HepG2 (cell line): ENCODE measurements at regions not wholly inside any gene's neighbourhood (a gene's known extent, or its start where the extent isn't known, plus 50 kb on each side); places are given as distances from the start of the nearest gene placed in this dataset.

ENCODE experiments used
- ATAC-seq: fragments of 200-7000 bp; cut with Tn5 transposase; 3 replicates; pipeline ENCODE4 v1.9.1; 2020; ENCODE audit warnings: mild to moderate bottlenecking, moderate library complexity
- BruUV-seq: library from RNA; stranded (reverse); fragments of 400-500 nt; replicated peaks from 2 replicates; lab custom pipeline; 2021; lab: Mats Ljungman, UMichigan
- CTCF ChIA-PET: fragments of 300-600 bp; formaldehyde crosslinking; extraction: SDS; loops from one replicate; lab custom pipeline; 2021; ENCODE audit warnings: low total read pairs, inconsistent platforms, low intra/inter-chr PET ratio; lab: Yijun Ruan, JAX
- POLR2A ChIA-PET: fragments of 350-600 bp; sonication (Branson Sonifier 250); formaldehyde crosslinking; loops from one replicate; lab custom pipeline; 2020; ENCODE audit warnings: antibody characterized with exemption, inconsistent platforms; lab: Yijun Ruan, JAX
- DNase-seq: peaks from one replicate; pipeline ENCODE4 v3.0.0-alpha.2; 2015; ENCODE audit warnings: low spot score
- FAIRE-seq: peaks from 3 replicates; lab custom pipeline; 2011; peaks lifted over from hg19 to GRCh38; lab: Jason Lieb, UNC
- H2AFZ ChIP-seq: one replicate; pipeline ENCODE4 v1.6.1; 2011; ENCODE audit warnings: low read length, inconsistent platforms
- H3K27ac ChIP-seq: fragments of 300-600 bp; 3 replicates; pipeline ENCODE4 v1.8.0; 2011; ENCODE audit warnings: mixed run types, mild to moderate bottlenecking, mixed read lengths, low read length, inconsistent platforms; ENCODE audit not compliant: insufficient read depth; ENCODE audit errors: extremely low read length
- H3K27me3 ChIP-seq, 2 experiments: fragments of 200-600 bp in 1 of 2; 2 replicates in 1 of 2; 3 replicates in 1 of 2; pipeline versions ENCODE4 v1.6.0 to v1.8.0; 2011; ENCODE audit warnings: low read length in 2 of 2, mild to moderate bottlenecking in 2 of 2, moderate library complexity in 2 of 2, inconsistent platforms in 1 of 2; ENCODE audit not compliant: insufficient read depth in 2 of 2, control insufficient read depth in 1 of 2
- H3K36me3 ChIP-seq, 2 experiments: fragments of 200-600 bp in 1 of 2; replicated peaks in 1 of 2; 2 replicates in 1 of 2; 3 replicates in 1 of 2; pipeline versions ENCODE4 v1.5.1 to v1.8.0; 2011; ENCODE audit warnings: low read length in 2 of 2, inconsistent platforms in 1 of 2; ENCODE audit not compliant: insufficient read depth in 2 of 2, control insufficient read depth in 1 of 2
- H3K4me1 ChIP-seq: 2 replicates; pipeline ENCODE4 v1.5.1; 2012; ENCODE audit warnings: low read length, inconsistent platforms; ENCODE audit not compliant: insufficient read depth
- H3K4me2 ChIP-seq: 2 replicates; pipeline ENCODE4 v1.6.0; 2011; ENCODE audit warnings: low read depth, low read length, inconsistent platforms
- H3K4me3 ChIP-seq, 3 experiments: fragments of 200-600 bp in 1 of 3; sonication (generic), shearing (Covaris generic) in 1 of 3; replicated peaks in 1 of 3; 2 replicates each; pipeline ENCODE4 v1.5.1; 2011 to 2016; ENCODE audit warnings: low read length in 3 of 3, inconsistent platforms in 2 of 3, low read depth in 2 of 3, mild to moderate bottlenecking in 2 of 3, control low read depth in 1 of 3, mixed read lengths in 1 of 3; ENCODE audit not compliant: insufficient read depth in 1 of 3
- H3K79me2 ChIP-seq: one replicate; pipeline ENCODE4 v1.6.1; 2011; ENCODE audit warnings: low read length, inconsistent platforms; ENCODE audit not compliant: insufficient read depth
- H3K9ac ChIP-seq: 2 replicates; pipeline ENCODE4 v1.6.0; 2011; ENCODE audit warnings: mild to moderate bottlenecking, low read depth, low read length, inconsistent platforms; ENCODE audit not compliant: insufficient read depth
- H3K9me3 ChIP-seq: 2 replicates; pipeline ENCODE4 v1.5.1; 2012; ENCODE audit warnings: mild to moderate bottlenecking, low read length
- H4K20me1 ChIP-seq: 2 replicates; pipeline ENCODE4 v1.6.0; 2011; ENCODE audit warnings: inconsistent platforms, mild to moderate bottlenecking, low read length, moderate library complexity; ENCODE audit not compliant: insufficient read depth
- CENPT ChIP-seq: sonication (generic); formaldehyde crosslinking; IDR thresholded peaks from 2 replicates; pipeline ENCODE4 v1.8.0; 2022; ENCODE audit warnings: low read depth, mild to moderate bottlenecking, moderate library complexity, missing genetic modification reagents
- E2F2 ChIP-seq: sonication (generic); formaldehyde crosslinking; IDR thresholded peaks from 2 replicates; pipeline ENCODE4 v1.4.0; 2020; ENCODE audit warnings: missing genetic modification reagents, borderline replicate concordance
- GATAD1 ChIP-seq: IDR thresholded peaks from 2 replicates; pipeline ENCODE4 v1.6.1; 2016; ENCODE audit warnings: missing genetic modification reagents, missing compliant biosample characterization
- GMEB1 ChIP-seq: sonication (generic); formaldehyde crosslinking; IDR thresholded peaks from 2 replicates; pipeline ENCODE4 v1.5.1; 2020; ENCODE audit warnings: missing genetic modification reagents, mild to moderate bottlenecking, borderline replicate concordance
- PHF8 ChIP-seq: sonication (generic); formaldehyde crosslinking; IDR thresholded peaks from 2 replicates; pipeline ENCODE4 v1.5.0; 2020; ENCODE audit warnings: missing genetic modification reagents
- PLRG1 ChIP-seq: fragments of 450-650 bp; conservative IDR thresholded peaks from 2 replicates; pipeline ENCODE4 v1.6.1; 2016
- RAD21 ChIP-seq: fragments of 450-650 bp; formaldehyde crosslinking; IDR thresholded peaks from 2 replicates; pipeline ENCODE4 v1.5.0; 2020; ENCODE audit warnings: mild to moderate bottlenecking
- REPIN1 ChIP-seq: sonication (generic); formaldehyde crosslinking; IDR thresholded peaks from 2 replicates; pipeline ENCODE4 v1.8.0; 2022; ENCODE audit warnings: missing genetic modification reagents, low read depth, mild to moderate bottlenecking, borderline replicate concordance
- SPEN ChIP-seq: sonication (generic); formaldehyde crosslinking; IDR thresholded peaks from 2 replicates; pipeline ENCODE4 v1.5.1; 2020; ENCODE audit warnings: low read depth, mild to moderate bottlenecking, missing genetic modification reagents
- STAG1 ChIP-seq: sonication (generic); formaldehyde crosslinking; IDR thresholded peaks from 2 replicates; pipeline ENCODE4 v1.4.0; 2020; ENCODE audit warnings: missing genetic modification reagents
- THYN1 ChIP-seq: sonication (generic); formaldehyde crosslinking; IDR thresholded peaks from 2 replicates; pipeline ENCODE4 v1.8.1; 2023; ENCODE audit warnings: low read depth, mild to moderate bottlenecking, moderate library complexity, missing genetic modification reagents, borderline replicate concordance
- TOPORS ChIP-seq: sonication (generic); formaldehyde crosslinking; IDR thresholded peaks from 2 replicates; pipeline ENCODE4 v1.8.0; 2023; ENCODE audit warnings: mild to moderate bottlenecking, missing genetic modification reagents
- ZBTB21 ChIP-seq: sonication (generic); formaldehyde crosslinking; IDR thresholded peaks from 2 replicates; pipeline ENCODE4 v1.4.0; 2020; ENCODE audit warnings: missing genetic modification reagents
- ZKSCAN8 ChIP-seq: IDR thresholded peaks from 2 replicates; pipeline ENCODE4 v1.6.1; 2016; ENCODE audit warnings: borderline replicate concordance, missing genetic modification reagents, missing compliant biosample characterization
- ZNF160 ChIP-seq: sonication (generic); formaldehyde crosslinking; IDR thresholded peaks from 2 replicates; pipeline ENCODE4 v1.8.0; 2022; ENCODE audit warnings: mild to moderate bottlenecking, inconsistent platforms, missing genetic modification reagents
- ZNF431 ChIP-seq: sonication (generic); formaldehyde crosslinking; IDR thresholded peaks from 2 replicates; pipeline ENCODE4 v1.9.0; 2022; ENCODE audit warnings: missing genetic modification reagents, low read depth, mild to moderate bottlenecking, borderline replicate concordance
- ZNF616 ChIP-seq: sonication (generic); formaldehyde crosslinking; IDR thresholded peaks from 2 replicates; pipeline ENCODE4 v1.5.0; 2020; ENCODE audit warnings: low read depth, mild to moderate bottlenecking, missing genetic modification reagents
- ZNF724P ChIP-seq: sonication (generic); formaldehyde crosslinking; IDR thresholded peaks from 2 replicates; pipeline ENCODE4 v1.8.0; 2022; ENCODE audit warnings: missing genetic modification reagents, borderline replicate concordance
- ZSCAN20 ChIP-seq: sonication (generic); formaldehyde crosslinking; IDR thresholded peaks from 2 replicates; pipeline ENCODE4 v1.4.0; 2020; ENCODE audit warnings: missing genetic modification reagents, mild to moderate bottlenecking, borderline replicate concordance
- ZSCAN31 ChIP-seq: sonication (generic); formaldehyde crosslinking; IDR thresholded peaks from 2 replicates; pipeline ENCODE4 v1.5.0; 2020; ENCODE audit warnings: low read depth, mild to moderate bottlenecking, missing genetic modification reagents
- WGBS: methylation state at CpG from one replicate; pipeline ENCODE4 v1.1.6; 2017; ENCODE audit warnings: low lambda C conversion rate; 5-methylcytosine and 5-hydroxymethylcytosine counted together
- in situ Hi-C: cut with HindIII; loops from 2 replicates; pipeline ENCODE4 v1.10.0; 2017; ENCODE audit warnings: low pct_unique_long_range_greater_than_20kb; ENCODE audit not compliant: extremely low pct_ligation_motif_present
- intact Hi-C: fragments of 100-400 bp; cut with micrococcal nuclease; formaldehyde crosslinking; loops from one replicate; pipeline ENCODE4 v1.10.0; 2022; ENCODE audit not compliant: unreplicated experiment
- TF ChIP-seq, protein P1 (sequence below): sonication (generic); formaldehyde crosslinking; IDR thresholded peaks from 2 replicates; pipeline ENCODE4 v1.5.0; 2020; ENCODE audit warnings: missing genetic modification reagents

DNA sequence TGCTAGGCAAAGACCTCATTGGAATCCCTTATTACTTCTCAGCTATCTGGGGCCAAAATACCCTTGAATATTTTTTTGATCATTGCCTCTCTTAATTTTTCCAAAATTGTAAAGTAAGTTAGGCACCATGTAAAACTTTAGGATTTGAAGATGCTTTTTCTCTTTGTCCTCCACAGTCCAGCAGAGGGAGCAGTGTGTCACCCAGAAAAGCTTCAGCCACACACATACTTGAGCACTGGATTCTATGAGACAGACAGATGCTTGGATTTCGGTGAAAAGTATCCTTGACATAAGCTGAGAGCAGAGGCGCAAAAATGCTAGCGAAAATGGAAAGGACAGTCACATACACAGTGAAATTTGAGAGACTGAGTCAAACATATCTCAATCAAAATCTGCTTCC lies 74.7 kb upstream of the KCNJ3 start:
- Histone ChIP-seq H3K9ac (no peak overlapping the region), H3K27me3 (no peaks in the 10 kb centered on the region), H3K4me1 (no peaks in the 10 kb centered on the region), H3K9me3 (no peaks in the 10 kb centered on the region), H3K79me2 (no peaks in the 10 kb centered on the region), H4K20me1 (no peaks in the 10 kb centered on the region), H3K27ac (no peak overlapping the region), H3K4me3 (no peak overlapping the region), H3K36me3 (no peaks in the 10 kb centered on the region), H3K4me2 (no peak overlapping the region), H2AFZ (no peak overlapping the region)
- WGBS: 9% methylated on average over 3 of the region's 3 CpGs
- ATAC-seq: peak; percentile 90
- no TSS peak for BruUV-seq
- DNase-seq: peak; percentile 42
- ChIA-PET CTCF (interaction anchor here (1.5 to 2.6 kb wide), 3 partner anchors 598 to 687 kb away, joined by 4 to 18 read pairs (median 8); no protein-coding TSS in a partner anchor), POLR2A (no interaction called here)
- in situ Hi-C loops (loop anchor here (5.0 to 10.0 kb wide), 2 partner anchors 598 to 681 kb away; no protein-coding TSS in a partner anchor), intact Hi-C loops (loop anchor here (1.0 to 10.0 kb wide), 4 partner anchors 185 to 686 kb away; no protein-coding TSS in a partner anchor)
- peak; percentile 92 for FAIRE-seq
- TF ChIP-seq ZNF160 (no peak), ZNF616 (CRISPR knock-in tag) (no peak), PHF8 (CRISPR knock-in tag) (no peak), ZBTB21 (CRISPR knock-in tag) (no peak), THYN1 (CRISPR knock-in tag) (no peak), GATAD1 (CRISPR knock-in tag) (no peak), ZNF431 (CRISPR knock-in tag) (no peak), ZSCAN20 (CRISPR knock-in tag) (no peak), PLRG1 (no peak), TOPORS (CRISPR knock-in tag) (no peak), RAD21 (CRISPR knock-in tag) (0 out of 2 replicates have a peak, but pooled peaks have one; percentile 41), ZSCAN31 (CRISPR knock-in tag) (no peak), GMEB1 (CRISPR knock-in tag) (no peak), E2F2 (CRISPR knock-in tag) (no peak), ZNF724P (no peak), STAG1 (CRISPR knock-in tag) (peak; percentile 76), CENPT (CRISPR knock-in tag) (no peak), ZKSCAN8 (no peak), REPIN1 (CRISPR knock-in tag) (0 out of 2 replicates have a peak, but pooled peaks have one; percentile 27), SPEN (CRISPR knock-in tag) (no peak)
- TF ChIP-seq, protein P1, sequence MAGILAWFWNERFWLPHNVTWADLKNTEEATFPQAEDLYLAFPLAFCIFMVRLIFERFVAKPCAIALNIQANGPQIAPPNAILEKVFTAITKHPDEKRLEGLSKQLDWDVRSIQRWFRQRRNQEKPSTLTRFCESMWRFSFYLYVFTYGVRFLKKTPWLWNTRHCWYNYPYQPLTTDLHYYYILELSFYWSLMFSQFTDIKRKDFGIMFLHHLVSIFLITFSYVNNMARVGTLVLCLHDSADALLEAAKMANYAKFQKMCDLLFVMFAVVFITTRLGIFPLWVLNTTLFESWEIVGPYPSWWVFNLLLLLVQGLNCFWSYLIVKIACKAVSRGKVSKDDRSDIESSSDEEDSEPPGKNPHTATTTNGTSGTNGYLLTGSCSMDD: no peak
